ENCODE measurements at regions not wholly inside any gene's neighbourhood (a gene's known extent, or its start where the extent isn't known, plus 50 kb on each side); places are given as distances from the start of the nearest gene placed in this dataset.

DNA sequence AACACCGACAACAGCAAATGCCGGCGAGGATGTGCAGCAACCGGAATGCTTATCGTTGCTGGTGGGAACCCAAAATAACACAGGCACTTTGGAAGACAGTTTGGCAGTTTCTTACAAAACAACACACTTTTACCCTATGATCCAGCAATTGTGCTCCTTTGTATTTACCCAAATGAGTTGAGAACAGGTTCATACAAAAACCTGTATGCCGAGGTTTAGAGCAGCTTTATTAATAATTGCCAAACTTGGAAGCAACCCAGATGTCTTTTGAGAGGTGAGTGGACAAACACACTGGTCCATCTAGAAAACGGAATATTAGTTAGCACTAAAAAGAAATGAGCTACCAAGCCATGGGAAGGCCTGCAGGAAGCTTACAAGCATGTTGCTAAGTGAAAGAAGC lies 118.9 kb downstream of the CTTN start:
- Histone ChIP-seq H3K36me3 (no peaks in the 10 kb centered on the region), H3K27ac (no peak overlapping the region), H3K4me3 (no peak overlapping the region), H3K4me1 (no peaks in the 10 kb centered on the region), H3K27me3 (no peaks in the 10 kb centered on the region), H3K9me3 (no peaks in the 10 kb centered on the region)
- TF ChIP-seq CTCF (IDR thresholded peaks at IDR 0.05) (no peak), POLR2A (IDR thresholded peaks at IDR 0.05) (no peak)
- intact Hi-C loops (cut with DNase I; ENCODE audit: low total_unique reads), result no loop called here
- DNase-seq, result no peak

DNA sequence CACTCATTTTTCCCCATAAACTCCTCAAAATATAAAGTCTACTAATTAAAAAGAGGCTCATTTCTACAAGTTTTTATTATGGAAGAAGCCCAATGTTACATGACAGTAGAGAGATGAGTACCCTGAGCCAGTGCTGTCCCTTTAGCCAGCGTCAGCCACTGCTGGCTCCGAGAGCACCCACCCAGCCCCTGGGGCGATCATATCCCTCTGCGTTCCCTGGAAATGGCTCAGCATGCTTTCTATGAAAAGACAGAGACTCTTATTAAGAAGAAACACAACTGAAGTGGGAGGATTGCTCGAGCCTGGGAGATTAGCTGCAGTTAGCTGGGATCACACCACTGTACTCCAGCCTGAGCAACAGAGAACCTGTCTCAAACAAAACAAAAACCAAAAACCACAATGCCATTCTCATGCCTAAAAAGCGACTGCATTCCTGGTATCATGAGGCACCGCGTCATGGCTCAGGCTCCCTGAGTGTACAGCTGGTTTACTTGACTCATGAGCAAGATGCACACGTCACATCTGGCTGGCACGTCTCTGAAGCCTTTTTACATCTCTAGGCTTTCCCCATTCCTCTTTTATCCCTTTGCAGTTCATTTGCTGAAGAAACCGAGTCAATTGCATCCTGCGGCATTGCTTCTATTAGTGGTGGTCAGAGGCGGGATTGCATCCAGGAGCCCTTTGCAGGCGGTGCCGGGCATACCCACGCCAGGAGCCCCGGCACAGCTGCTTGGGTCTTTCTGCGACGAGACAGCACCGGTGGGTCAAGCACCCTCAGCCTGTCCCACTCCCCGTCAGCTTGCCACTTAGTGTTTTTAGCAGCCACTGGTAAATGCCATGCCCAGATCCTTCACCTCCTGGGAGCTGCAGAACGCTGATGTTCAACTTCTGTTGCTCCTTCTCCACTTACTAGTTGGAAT lies 119.9 kb downstream of the CTTN start:
- Histone ChIP-seq H3K36me3 (no peaks in the 10 kb centered on the region), H3K9me3 (no peaks in the 10 kb centered on the region), H3K4me3 (no peak overlapping the region), H3K27ac (no peak overlapping the region), H3K27me3 (no peaks in the 10 kb centered on the region), H3K4me1 (no peaks in the 10 kb centered on the region)
- TF ChIP-seq CTCF (IDR thresholded peaks at IDR 0.05), result no peak
- TF ChIP-seq POLR2A (IDR thresholded peaks at IDR 0.05), result no peak
- no peak for DNase-seq
- intact Hi-C loops (cut with DNase I; ENCODE audit: low total_unique reads), result no loop called here

DNA sequence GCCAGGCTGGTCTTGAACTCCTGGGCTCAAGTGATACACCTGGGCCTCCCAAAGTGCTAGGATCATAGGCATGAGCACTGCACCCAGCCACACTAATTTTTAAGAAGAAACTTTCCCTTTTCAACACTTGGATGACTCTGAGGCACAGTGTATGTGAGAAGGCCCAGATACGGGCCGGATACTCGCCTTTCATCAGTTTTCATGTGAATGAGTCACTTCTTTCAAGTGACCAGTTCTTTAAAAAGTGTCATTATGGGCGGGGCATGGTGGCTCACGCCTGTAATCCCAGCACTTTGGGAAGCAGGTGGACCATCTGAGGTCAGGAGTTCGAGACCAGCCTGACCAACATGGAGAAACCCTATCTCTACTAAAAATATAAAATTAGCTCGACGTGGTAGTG lies 120.8 kb downstream of the CTTN start:
- H3K4me1 ChIP-seq, result no peaks in the 10 kb centered on the region
- H3K27me3 ChIP-seq, result no peaks in the 10 kb centered on the region
- TF ChIP-seq CTCF (IDR thresholded peaks at IDR 0.05) (no peak), POLR2A (IDR thresholded peaks at IDR 0.05) (no peak)
- intact Hi-C loops (cut with DNase I; ENCODE audit: low total_unique reads), result no loop called here
- no peak overlapping the region for H3K27ac ChIP-seq
- H3K9me3 ChIP-seq, result no peaks in the 10 kb centered on the region
- no peak overlapping the region for H3K4me3 ChIP-seq
- DNase-seq, result no peak
- H3K36me3 ChIP-seq, result no peaks in the 10 kb centered on the region

DNA sequence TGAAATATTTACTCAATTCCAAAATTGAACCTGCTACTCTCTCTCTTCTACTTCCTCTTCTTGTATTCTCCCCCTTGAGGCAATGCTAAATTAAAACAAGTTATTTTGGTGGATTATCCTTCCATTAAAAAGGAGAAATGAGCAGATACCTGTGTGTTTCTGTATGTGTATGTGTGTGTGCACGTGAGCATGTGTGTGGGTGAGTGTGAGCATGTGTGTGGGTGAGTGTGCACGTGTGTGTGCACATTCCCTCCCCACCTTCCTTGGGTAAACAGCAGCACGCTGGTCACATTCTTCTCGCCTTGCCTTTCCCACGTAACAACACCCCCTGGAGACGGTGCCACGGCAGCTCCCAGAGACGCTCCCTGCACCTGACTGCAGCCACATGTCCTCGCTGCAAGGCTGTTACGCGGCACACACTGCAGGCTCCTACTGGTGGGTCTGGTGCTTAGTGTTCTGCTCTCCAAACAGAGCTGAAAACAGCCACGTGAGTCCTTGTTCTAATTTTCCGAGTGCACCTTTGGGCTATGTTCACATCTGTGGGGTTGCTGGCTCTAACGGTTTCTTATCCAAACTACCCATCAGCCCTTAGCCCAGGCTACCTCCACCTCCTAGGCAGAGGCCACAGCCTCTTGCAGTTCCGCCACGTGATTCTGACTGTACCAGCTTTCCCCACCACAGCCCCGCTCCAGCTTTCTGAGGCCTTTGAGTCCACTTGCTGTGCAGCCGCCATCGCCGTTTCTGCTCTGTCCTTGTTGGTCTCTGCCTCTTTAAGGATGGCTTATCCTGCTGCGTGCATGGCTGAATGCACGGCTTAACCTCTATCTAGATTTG lies 123.4 kb downstream of the CTTN start:
- DNase-seq, result no peak
- Histone ChIP-seq H3K27me3 (no peaks in the 10 kb centered on the region), H3K36me3 (no peaks in the 10 kb centered on the region), H3K9me3 (no peaks in the 10 kb centered on the region), H3K4me3 (no peak overlapping the region), H3K4me1 (no peaks in the 10 kb centered on the region), H3K27ac (no peak overlapping the region)
- TF ChIP-seq CTCF (IDR thresholded peaks at IDR 0.05), result no peak
- no peak for TF ChIP-seq POLR2A (IDR thresholded peaks at IDR 0.05)
- intact Hi-C loops (cut with DNase I; ENCODE audit: low total_unique reads), result no loop called here

GRCh38 chr11:70522309-70522592 lies 123.9 kb downstream of the CTTN start:
- H3K9me3 ChIP-seq, result no peaks in the 10 kb centered on the region
- intact Hi-C loops (cut with DNase I; ENCODE audit: low total_unique reads), result no loop called here

More at GRCh38 chr11:70522309-70522592, 123.9 kb downstream of the CTTN start:
- H3K4me1 ChIP-seq, result no peaks in the 10 kb centered on the region
- no peak for DNase-seq
- TF ChIP-seq CTCF (IDR thresholded peaks at IDR 0.05) (no peak), POLR2A (IDR thresholded peaks at IDR 0.05) (no peak)
- no peak overlapping the region for H3K27ac ChIP-seq
- no peaks in the 10 kb centered on the region for H3K36me3 ChIP-seq
- H3K4me3 ChIP-seq, result no peak overlapping the region
- no peaks in the 10 kb centered on the region for H3K27me3 ChIP-seq
